HCT116 (cell line): ENCODE measurements at regions not wholly inside any gene's neighbourhood (a gene's known extent, or its start where the extent isn't known, plus 50 kb on each side); places are given as distances from the start of the nearest gene placed in this dataset.

Experiments
- CEBPB ChIP-seq: IDR thresholded peaks from 2 replicates; pipeline ENCODE4 v1.6.1; 2012; ENCODE audit warnings: low read depth
- EZH2 ChIP-seq: fragments of 200-600 bp; sonication (generic); IDR thresholded peaks from 2 replicates; pipeline ENCODE4 v1.6.1; 2017; ENCODE audit warnings: antibody characterized with exemption, mixed run types
- POLR2A ChIP-seq: IDR thresholded peaks from 2 replicates; pipeline ENCODE4 v1.7.0; 2011; ENCODE audit warnings: borderline replicate concordance; ENCODE audit not compliant: insufficient read depth, insufficient read length; ENCODE audit errors: extremely low read depth
- POLR2AphosphoS5 ChIP-seq: IDR thresholded peaks from 2 replicates; pipeline ENCODE4 v1.6.1; 2011; ENCODE audit warnings: mild to moderate bottlenecking, low read depth, low read length, moderate library complexity
- TF ChIP-seq, protein P1 (sequence below), 3 experiments: fragments of 200-600 bp in 1 of 3; sonication (generic) in 1 of 3; IDR thresholded peaks in 2 of 3; conservative IDR thresholded peaks in 1 of 3; 2 replicates each; pipeline ENCODE4 v1.5.1; 2012 to 2017; ENCODE audit warnings: low read depth in 2 of 3, low read length in 2 of 3, antibody characterized with exemption in 1 of 3, borderline replicate concordance in 1 of 3, control low read depth in 1 of 3, mild to moderate bottlenecking in 1 of 3, mixed read lengths in 1 of 3, mixed run types in 1 of 3, moderate library complexity in 1 of 3; ENCODE audit not compliant: insufficient read depth in 1 of 3
- TF ChIP-seq, protein P2 (sequence below): IDR thresholded peaks from 2 replicates; pipeline ENCODE4 v1.6.1; 2012

DNA sequence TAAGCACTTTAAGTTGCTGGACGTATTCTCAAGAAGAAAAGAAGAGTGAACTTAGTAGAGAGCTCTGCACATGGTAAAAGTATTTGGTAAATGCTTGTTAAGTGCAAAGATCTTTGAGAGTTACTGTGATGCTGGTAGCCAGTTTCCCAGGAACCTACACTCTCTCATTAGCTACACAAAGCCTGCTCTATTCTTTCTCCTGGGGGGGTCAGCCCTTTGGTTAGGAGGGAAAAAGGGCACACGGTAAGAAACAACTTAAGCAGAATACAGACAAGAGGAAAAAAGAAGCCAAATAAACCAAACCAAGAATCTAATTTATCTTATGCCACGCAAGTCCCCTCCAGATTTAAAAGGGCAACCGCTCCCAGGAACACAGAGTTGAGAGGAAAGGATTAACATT is 1100.1 kb upstream of the CDH10 start:
- TF ChIP-seq, protein P1, sequence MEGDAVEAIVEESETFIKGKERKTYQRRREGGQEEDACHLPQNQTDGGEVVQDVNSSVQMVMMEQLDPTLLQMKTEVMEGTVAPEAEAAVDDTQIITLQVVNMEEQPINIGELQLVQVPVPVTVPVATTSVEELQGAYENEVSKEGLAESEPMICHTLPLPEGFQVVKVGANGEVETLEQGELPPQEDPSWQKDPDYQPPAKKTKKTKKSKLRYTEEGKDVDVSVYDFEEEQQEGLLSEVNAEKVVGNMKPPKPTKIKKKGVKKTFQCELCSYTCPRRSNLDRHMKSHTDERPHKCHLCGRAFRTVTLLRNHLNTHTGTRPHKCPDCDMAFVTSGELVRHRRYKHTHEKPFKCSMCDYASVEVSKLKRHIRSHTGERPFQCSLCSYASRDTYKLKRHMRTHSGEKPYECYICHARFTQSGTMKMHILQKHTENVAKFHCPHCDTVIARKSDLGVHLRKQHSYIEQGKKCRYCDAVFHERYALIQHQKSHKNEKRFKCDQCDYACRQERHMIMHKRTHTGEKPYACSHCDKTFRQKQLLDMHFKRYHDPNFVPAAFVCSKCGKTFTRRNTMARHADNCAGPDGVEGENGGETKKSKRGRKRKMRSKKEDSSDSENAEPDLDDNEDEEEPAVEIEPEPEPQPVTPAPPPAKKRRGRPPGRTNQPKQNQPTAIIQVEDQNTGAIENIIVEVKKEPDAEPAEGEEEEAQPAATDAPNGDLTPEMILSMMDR (IDR thresholded peaks at IDR 0.05 in 2 of 3, conservative IDR thresholded peaks at IDR 0.05 in 1 of 3; ENCODE audit: borderline replicate concordance in 1 of 3, insufficient read depth in 1 of 3, low read depth in 2 of 3, low read length in 2 of 3): no peak
- TF ChIP-seq POLR2A: no peak
- TF ChIP-seq EZH2: no peak
- no peak for TF ChIP-seq POLR2AphosphoS5
- no peak for TF ChIP-seq CEBPB
- TF ChIP-seq, protein P2, sequence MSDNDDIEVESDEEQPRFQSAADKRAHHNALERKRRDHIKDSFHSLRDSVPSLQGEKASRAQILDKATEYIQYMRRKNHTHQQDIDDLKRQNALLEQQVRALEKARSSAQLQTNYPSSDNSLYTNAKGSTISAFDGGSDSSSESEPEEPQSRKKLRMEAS: no peak
